Spleen (tissue), 7 donors: ENCODE measurements at regions not wholly inside any gene's neighbourhood (a gene's known extent, or its start where the extent isn't known, plus 50 kb on each side); places are given as distances from the start of the nearest gene placed in this dataset.

Source experiments
- CTCF ChIP-seq, 11 experiments: fragments of 200-600 bp in 7 of 11; fragments of 450-650 bp in 4 of 11; sonication (generic) in 4 of 11; IDR thresholded peaks in 8 of 11; conservative IDR thresholded peaks in 3 of 11; 1 replicate in 7 of 11; 2 replicates in 4 of 11; pipeline versions ENCODE4 v1.4.0 to v1.8.0; 2016 to 2021; ENCODE audit warnings: antibody characterized with exemption in 11 of 11, inconsistent platforms in 4 of 11, mild to moderate bottlenecking in 1 of 11
- POLR2AphosphoS5 ChIP-seq, 3 donors: sonication (generic); formaldehyde crosslinking; IDR thresholded peaks; one replicate each; pipeline ENCODE4 v1.5.1; 2017; ENCODE audit warnings: antibody characterized with exemption in 3 of 3
- donor health status: DM: no; HTN: no; CAD: no; lungs with moderate emphysema.
- donor health status: DM: no; HTN: no; CAD: no.
- donor health status: DM: no; HTN: no; CAD: no.

GRCh38 chr11:7186676-7187075 lies 65.0 kb upstream of the SYT9 start:
- TF ChIP-seq POLR2AphosphoS5 (IDR thresholded peaks at IDR 0.05) (no peak), CTCF (IDR thresholded peaks at IDR 0.05 in 8 of 11, conservative IDR thresholded peaks at IDR 0.05 in 3 of 11) (no peak)
